Liver (tissue), 8 donors: ENCODE measurements at regions not wholly inside any gene's neighbourhood (a gene's known extent, or its start where the extent isn't known, plus 50 kb on each side); places are given as distances from the start of the nearest gene placed in this dataset.

Experiments used
- DNase-seq: peaks from one replicate; pipeline ENCODE4 v3.0.0-alpha.2; 2017; ENCODE audit warnings: low spot score
- H3K27ac ChIP-seq, 2 donors: one replicate each; pipeline ENCODE4 v1.7.0; 2013; ENCODE audit warnings: inconsistent platforms in 2 of 2, low read length in 2 of 2, control low read depth in 1 of 2, low read depth in 1 of 2, mild to moderate bottlenecking in 1 of 2
- H3K27me3 ChIP-seq, 4 donors: one replicate each; pipeline versions ENCODE4 v1.6.1 to v1.7.0; 2013; ENCODE audit warnings: low read length in 3 of 4, inconsistent platforms in 1 of 4, mild to moderate bottlenecking in 1 of 4, moderate library complexity in 1 of 4; ENCODE audit not compliant: control insufficient read depth in 4 of 4, insufficient read depth in 4 of 4
- H3K36me3 ChIP-seq, 4 donors: one replicate each; pipeline versions ENCODE4 v1.6.1 to v1.7.0; 2013; ENCODE audit warnings: low read length in 3 of 4, mild to moderate bottlenecking in 3 of 4, low read depth in 1 of 4, moderate library complexity in 1 of 4; ENCODE audit not compliant: control insufficient read depth in 4 of 4, insufficient read depth in 3 of 4
- H3K4me1 ChIP-seq, 4 donors: one replicate each; pipeline versions ENCODE4 v1.6.1 to v1.7.0; 2013; ENCODE audit warnings: low read length in 3 of 4, mild to moderate bottlenecking in 3 of 4, moderate library complexity in 1 of 4; ENCODE audit not compliant: control insufficient read depth in 4 of 4, insufficient read depth in 4 of 4
- H3K4me3 ChIP-seq, 3 donors: one replicate each; pipeline versions ENCODE4 v1.6.1 to v1.7.0; 2013; ENCODE audit warnings: low read length in 3 of 3, control low read depth in 1 of 3, low read depth in 1 of 3, mild to moderate bottlenecking in 1 of 3
- H3K9ac ChIP-seq, 2 donors: one replicate each; pipeline ENCODE4 v1.7.0; 2013; ENCODE audit warnings: low read length in 2 of 2, mild to moderate bottlenecking in 2 of 2, moderate library complexity in 2 of 2, control low read depth in 1 of 2, low read depth in 1 of 2
- H3K9me3 ChIP-seq, 4 donors: one replicate each; pipeline versions ENCODE4 v1.6.1 to v1.7.0; 2013; ENCODE audit warnings: low read length in 3 of 4; ENCODE audit not compliant: control insufficient read depth in 4 of 4
- ATF3 ChIP-seq: IDR thresholded peaks from 2 replicates; pipeline ENCODE4 v1.6.1; 2016; ENCODE audit warnings: antibody characterized with exemption
- CTCF ChIP-seq: fragments of 150-350 bp; IDR thresholded peaks from 2 replicates; pipeline ENCODE4 v1.5.1; 2017; ENCODE audit warnings: improper control_type of control experiment, low read depth, low read length; ENCODE audit not compliant: missing input control
- EGR1 ChIP-seq, 2 donors: IDR thresholded peaks; 2 replicates each; pipeline ENCODE4 v1.6.1; 2016 to 2018; ENCODE audit warnings: antibody characterized with exemption in 2 of 2, low read depth in 2 of 2
- FOXA1 ChIP-seq: IDR thresholded peaks from 2 replicates; pipeline ENCODE4 v1.6.1; 2016; ENCODE audit warnings: antibody characterized with exemption
- FOXA2 ChIP-seq: IDR thresholded peaks from 2 replicates; pipeline ENCODE4 v1.6.1; 2016; ENCODE audit warnings: antibody characterized with exemption
- GABPA ChIP-seq, 2 donors: IDR thresholded peaks in 1 of 2; conservative IDR thresholded peaks in 1 of 2; 2 replicates each; pipeline ENCODE4 v1.6.1; 2016; ENCODE audit warnings: antibody characterized with exemption in 2 of 2, mild to moderate bottlenecking in 1 of 2, moderate library complexity in 1 of 2
- HNF4A ChIP-seq, 2 donors: conservative IDR thresholded peaks; 2 replicates each; pipeline ENCODE4 v1.6.1; 2016; ENCODE audit warnings: antibody characterized with exemption in 2 of 2, mild to moderate bottlenecking in 2 of 2
- HNF4G ChIP-seq: IDR thresholded peaks from 2 replicates; pipeline ENCODE4 v1.6.1; 2016; ENCODE audit warnings: antibody characterized with exemption
- RAD21 ChIP-seq, 2 donors: IDR thresholded peaks; 2 replicates each; pipeline ENCODE4 v1.6.1; 2016; ENCODE audit warnings: antibody characterized with exemption in 2 of 2, mild to moderate bottlenecking in 2 of 2
- REST ChIP-seq: IDR thresholded peaks from 2 replicates; pipeline ENCODE4 v1.6.1; 2016; ENCODE audit warnings: antibody characterized with exemption, mild to moderate bottlenecking
- RXRA ChIP-seq, 2 donors: IDR thresholded peaks; 2 replicates each; pipeline ENCODE4 v1.6.1; 2017 to 2018; ENCODE audit warnings: antibody characterized with exemption in 2 of 2, mild to moderate bottlenecking in 1 of 2
- SP1 ChIP-seq: IDR thresholded peaks from 2 replicates; pipeline ENCODE4 v1.6.1; 2018; ENCODE audit warnings: antibody characterized with exemption, mild to moderate bottlenecking
- TAF1 ChIP-seq: conservative IDR thresholded peaks from 2 replicates; pipeline ENCODE4 v1.6.1; 2016; ENCODE audit warnings: antibody characterized with exemption, mild to moderate bottlenecking
- YY1 ChIP-seq: IDR thresholded peaks from 2 replicates; pipeline ENCODE4 v1.6.1; 2016; ENCODE audit warnings: antibody characterized with exemption, mild to moderate bottlenecking
- ZBTB33 ChIP-seq: IDR thresholded peaks from 2 replicates; pipeline ENCODE4 v1.6.1; 2016; ENCODE audit warnings: antibody characterized with exemption
- WGBS: extraction: QIAGEN DNeasy Blood & Tissue Kit; methylation state at CpG from one replicate; pipeline ENCODE4 v1.1.7; 2013; 5-methylcytosine and 5-hydroxymethylcytosine counted together
- donor health status: healthy.
- donor health status: healthy.
- donor health status: healthy.
- donor health status: healthy.
- donor health status: healthy.

- DNase-seq = no peak
- H3K9ac ChIP-seq = peak overlapping the region; percentile 6 to 59
- H3K4me3 ChIP-seq = peak overlapping the region; percentile 61 to 93 (median 87)
- H3K27ac ChIP-seq = peak overlapping the region; percentile 73 to 92
- TF ChIP-seq YY1 (no peak), ATF3 (no peak), HNF4G (no peak), HNF4A (conservative IDR thresholded peaks at IDR 0.05) (no peak), FOXA1 (no peak), TAF1 (no peak), EGR1 (IDR thresholded peaks at IDR 0.05; ENCODE audit: low read depth in 2 of 2) (no peak)
- no peaks in the 10 kb centered on the region for H3K27me3 ChIP-seq
- H3K36me3 ChIP-seq = no peaks in the 10 kb centered on the region
- H3K4me1 ChIP-seq = peaks cover 9 to 31% (median 25%) of the 10 kb centered on the region in 4 donors
- H3K9me3 ChIP-seq = no peaks in the 10 kb centered on the region
- under 1% methylated on average over 37 of the region's 37 CpGs for WGBS
Observed at GRCh38 chr2:134120406-134120732, 133.5 kb upstream of the MGAT5 start.

- peak; percentile 43 for DNase-seq
- Histone ChIP-seq H3K4me1 (peaks cover 9 to 32% (median 25%) of the 10 kb centered on the region in 4 donors), H3K27me3 (no peaks in the 10 kb centered on the region)
Observed at GRCh38 chr2:134120733-134121630, 132.9 kb upstream of the MGAT5 start.

GRCh38 chr2:134122610-134123009 lies 131.3 kb upstream of the MGAT5 start:
- TF ChIP-seq TAF1 (no peak), GABPA (IDR thresholded peaks at IDR 0.05 in 1 of 2, conservative IDR thresholded peaks at IDR 0.05 in 1 of 2) (no peak), CTCF (no peak), FOXA2 (no peak), HNF4G (no peak), REST (no peak), ATF3 (no peak), ZBTB33 (no peak), HNF4A (conservative IDR thresholded peaks at IDR 0.05) (no peak), RXRA (IDR thresholded peaks at IDR 0.05) (no peak), SP1 (no peak), FOXA1 (no peak)
- Histone ChIP-seq H3K9me3 (no peaks in the 10 kb centered on the region), H3K27me3 (no peaks in the 10 kb centered on the region), H3K27ac (no peak overlapping the region), H3K4me3 (no peak overlapping the region), H3K9ac (no peak overlapping the region), H3K36me3 (no peaks in the 10 kb centered on the region), H3K4me1 (peaks cover 11 to 33% (median 25%) of the 10 kb centered on the region in 4 donors)
- no peak for DNase-seq
- 89% methylated on average over 3 of the region's 3 CpGs for WGBS

More at GRCh38 chr2:134120733-134121630, 132.9 kb upstream of the MGAT5 start:
- TF ChIP-seq RAD21 (IDR thresholded peaks at IDR 0.05) = peak in 1 of 2 donors; percentile 36
- no peak for TF ChIP-seq FOXA2
- Histone ChIP-seq H3K4me3 (peak overlapping the region; percentile 61 to 93 (median 87)), H3K9ac (peak overlapping the region; percentile 7 to 59), H3K9me3 (no peaks in the 10 kb centered on the region), H3K27ac (peak overlapping the region; percentile 73 to 92), H3K36me3 (no peaks in the 10 kb centered on the region)
- WGBS = 2% methylated on average over 84 of the region's 84 CpGs
